ENCODE measurements at regions not wholly inside any gene's neighbourhood (a gene's known extent, or its start where the extent isn't known, plus 50 kb on each side); places are given as distances from the start of the nearest gene placed in this dataset.

DNA sequence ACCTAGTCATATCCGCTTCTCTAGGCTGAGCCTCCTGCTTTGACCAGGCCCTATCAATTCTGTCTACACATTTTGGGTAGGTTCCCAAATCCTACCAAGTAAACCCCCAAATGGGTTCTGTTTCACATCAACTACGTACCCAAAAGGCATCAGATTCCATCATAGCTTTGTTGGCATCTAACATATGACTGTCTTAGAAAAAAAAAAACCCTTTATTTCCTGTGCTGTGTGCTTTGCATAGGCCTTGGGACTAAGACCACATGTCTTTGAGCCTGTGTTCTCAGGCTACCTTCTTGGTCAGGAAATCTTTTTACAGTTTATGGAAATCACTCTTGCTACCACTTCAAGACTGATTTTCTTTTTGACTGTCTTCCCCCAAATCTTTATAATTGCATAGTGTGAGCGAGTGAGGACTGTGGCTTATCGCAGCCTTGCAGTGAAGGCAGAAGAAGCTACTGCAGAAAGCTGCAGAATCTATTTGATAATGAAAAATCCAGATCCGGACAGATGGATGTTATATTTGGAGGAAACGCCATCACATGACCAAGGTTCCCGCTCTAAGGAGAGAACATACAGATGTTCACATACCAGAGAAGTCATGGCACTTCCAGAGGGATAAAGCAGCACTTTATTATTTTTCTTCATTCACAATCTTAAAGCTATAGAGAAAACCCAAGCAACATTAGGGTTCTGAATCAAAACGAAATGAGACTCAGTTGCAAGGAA lies 111.2 kb downstream of the EOMES start:
- TF ChIP-seq, protein P1, sequence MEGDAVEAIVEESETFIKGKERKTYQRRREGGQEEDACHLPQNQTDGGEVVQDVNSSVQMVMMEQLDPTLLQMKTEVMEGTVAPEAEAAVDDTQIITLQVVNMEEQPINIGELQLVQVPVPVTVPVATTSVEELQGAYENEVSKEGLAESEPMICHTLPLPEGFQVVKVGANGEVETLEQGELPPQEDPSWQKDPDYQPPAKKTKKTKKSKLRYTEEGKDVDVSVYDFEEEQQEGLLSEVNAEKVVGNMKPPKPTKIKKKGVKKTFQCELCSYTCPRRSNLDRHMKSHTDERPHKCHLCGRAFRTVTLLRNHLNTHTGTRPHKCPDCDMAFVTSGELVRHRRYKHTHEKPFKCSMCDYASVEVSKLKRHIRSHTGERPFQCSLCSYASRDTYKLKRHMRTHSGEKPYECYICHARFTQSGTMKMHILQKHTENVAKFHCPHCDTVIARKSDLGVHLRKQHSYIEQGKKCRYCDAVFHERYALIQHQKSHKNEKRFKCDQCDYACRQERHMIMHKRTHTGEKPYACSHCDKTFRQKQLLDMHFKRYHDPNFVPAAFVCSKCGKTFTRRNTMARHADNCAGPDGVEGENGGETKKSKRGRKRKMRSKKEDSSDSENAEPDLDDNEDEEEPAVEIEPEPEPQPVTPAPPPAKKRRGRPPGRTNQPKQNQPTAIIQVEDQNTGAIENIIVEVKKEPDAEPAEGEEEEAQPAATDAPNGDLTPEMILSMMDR (IDR thresholded peaks at IDR 0.05) = no peak
- no peak for TF ChIP-seq POLR2A (IDR thresholded peaks at IDR 0.05)
